VCaP (cell line): ENCODE measurements at regions not wholly inside any gene's neighbourhood (a gene's known extent, or its start where the extent isn't known, plus 50 kb on each side); places are given as distances from the start of the nearest gene placed in this dataset.

Source experiments
- H3K27ac ChIP-seq: fragments of 450-650 bp; 2 replicates; pipeline ENCODE4 v1.5.1; 2017
- TF ChIP-seq, protein P1 (sequence below): fragments of 450-650 bp; conservative IDR thresholded peaks from 2 replicates; pipeline ENCODE4 v1.5.1; 2017; ENCODE audit warnings: mild to moderate bottlenecking, moderate library complexity

DNA sequence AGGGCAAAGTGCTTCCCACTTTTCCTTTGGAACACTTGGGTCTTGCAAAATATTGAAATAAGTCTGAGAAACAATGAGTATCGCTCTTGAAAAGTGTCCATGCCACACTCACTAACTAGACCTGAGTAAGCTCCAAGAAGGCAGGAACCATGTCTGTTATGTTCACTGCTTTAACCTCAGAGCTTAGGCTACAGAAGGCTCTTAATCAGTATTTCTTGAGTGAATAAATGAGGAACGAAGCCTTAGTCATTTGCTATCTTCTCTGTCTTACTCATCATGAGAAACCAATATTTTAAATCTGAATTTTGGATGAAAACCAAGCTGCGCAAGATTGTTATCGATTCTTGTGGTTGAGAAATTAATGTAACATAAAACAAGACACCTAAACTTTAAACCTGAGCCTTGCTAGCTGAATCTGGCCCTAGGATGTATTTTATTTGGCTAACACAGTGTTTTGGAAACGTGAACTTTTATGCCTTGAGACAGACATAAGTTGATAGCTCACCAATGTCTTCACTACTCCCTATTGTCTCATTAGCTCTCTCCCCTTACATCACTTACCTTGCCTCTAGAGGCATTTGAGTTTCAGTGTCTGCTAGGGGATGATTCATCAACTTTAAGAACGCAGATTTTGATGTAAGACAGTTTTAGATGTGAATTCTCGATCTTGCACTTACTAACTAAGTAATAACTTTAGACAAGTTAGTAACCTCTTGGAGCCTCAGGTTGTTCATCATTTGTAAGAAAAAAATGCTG, 392.8 kb upstream of the MEIS1 start:
- TF ChIP-seq, protein P1, sequence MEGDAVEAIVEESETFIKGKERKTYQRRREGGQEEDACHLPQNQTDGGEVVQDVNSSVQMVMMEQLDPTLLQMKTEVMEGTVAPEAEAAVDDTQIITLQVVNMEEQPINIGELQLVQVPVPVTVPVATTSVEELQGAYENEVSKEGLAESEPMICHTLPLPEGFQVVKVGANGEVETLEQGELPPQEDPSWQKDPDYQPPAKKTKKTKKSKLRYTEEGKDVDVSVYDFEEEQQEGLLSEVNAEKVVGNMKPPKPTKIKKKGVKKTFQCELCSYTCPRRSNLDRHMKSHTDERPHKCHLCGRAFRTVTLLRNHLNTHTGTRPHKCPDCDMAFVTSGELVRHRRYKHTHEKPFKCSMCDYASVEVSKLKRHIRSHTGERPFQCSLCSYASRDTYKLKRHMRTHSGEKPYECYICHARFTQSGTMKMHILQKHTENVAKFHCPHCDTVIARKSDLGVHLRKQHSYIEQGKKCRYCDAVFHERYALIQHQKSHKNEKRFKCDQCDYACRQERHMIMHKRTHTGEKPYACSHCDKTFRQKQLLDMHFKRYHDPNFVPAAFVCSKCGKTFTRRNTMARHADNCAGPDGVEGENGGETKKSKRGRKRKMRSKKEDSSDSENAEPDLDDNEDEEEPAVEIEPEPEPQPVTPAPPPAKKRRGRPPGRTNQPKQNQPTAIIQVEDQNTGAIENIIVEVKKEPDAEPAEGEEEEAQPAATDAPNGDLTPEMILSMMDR: no peak
- no peak overlapping the region for H3K27ac ChIP-seq

DNA sequence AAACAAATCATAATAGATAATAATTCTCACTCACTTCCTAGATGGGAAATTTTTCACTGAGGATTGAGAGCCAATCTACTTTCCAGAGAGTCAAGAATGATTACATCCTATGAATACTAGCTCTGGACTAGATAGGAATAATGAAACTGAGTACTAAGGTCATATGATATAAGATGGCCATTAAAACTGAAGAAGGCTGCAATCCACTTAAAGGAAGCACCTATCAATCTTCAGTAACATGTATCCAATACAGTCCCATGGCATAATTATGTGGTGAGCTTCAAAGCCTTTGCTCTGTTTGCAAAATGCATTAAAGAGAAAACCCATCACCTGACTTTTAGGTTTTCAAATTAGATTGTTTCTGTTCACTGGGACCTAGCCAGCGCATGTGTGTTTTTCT, 398.0 kb upstream of the MEIS1 start:
- no peak overlapping the region for H3K27ac ChIP-seq
- TF ChIP-seq, protein P1: no peak

DNA sequence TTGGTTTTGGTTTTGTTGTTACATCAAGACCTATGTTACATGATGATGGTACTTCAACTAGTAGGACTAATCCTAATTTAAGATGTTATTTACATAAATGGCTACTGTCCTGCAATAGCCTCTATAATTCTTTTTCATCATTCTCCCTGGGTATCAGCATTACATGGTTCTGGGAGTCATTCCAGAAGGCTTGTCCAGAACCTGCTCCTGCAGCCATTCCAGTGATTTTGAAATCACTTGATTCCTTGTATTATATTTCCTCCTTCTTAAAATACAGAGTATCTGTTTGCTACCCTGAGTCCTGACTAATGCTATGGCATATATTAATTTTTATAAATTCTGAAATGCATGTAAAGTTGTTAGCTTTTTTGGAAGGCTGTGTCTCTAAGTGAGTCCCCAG, 400.5 kb upstream of the MEIS1 start:
- H3K27ac ChIP-seq: no peak overlapping the region
- TF ChIP-seq, protein P1: no peak

DNA sequence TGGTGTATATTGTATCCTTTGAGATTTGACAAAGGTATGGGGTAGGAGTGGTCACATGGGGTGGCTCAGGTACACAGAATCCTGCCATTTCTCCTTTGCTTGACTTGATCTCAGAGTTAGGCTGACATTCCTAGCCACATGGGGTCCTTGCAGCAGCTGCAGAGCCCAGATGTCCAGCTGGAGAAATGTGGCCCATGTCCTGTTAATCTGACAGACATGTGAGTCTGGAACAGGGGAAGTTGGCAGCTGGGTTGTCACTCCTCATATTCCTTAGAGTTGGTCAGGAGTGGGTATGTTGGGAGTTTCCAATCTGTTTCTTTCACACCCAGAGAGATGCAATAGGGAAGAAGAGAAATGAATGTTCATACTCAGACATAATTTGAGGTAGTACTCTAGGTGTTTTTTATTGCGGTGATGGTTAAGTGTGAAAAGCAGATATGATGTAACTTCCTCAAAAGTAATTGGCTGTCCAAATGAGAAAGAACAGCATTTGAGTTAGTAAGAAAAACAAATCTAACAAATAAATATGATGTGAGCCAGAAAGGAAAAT, 402.6 kb upstream of the MEIS1 start:
- TF ChIP-seq, protein P1: no peak
- no peak overlapping the region for H3K27ac ChIP-seq

DNA sequence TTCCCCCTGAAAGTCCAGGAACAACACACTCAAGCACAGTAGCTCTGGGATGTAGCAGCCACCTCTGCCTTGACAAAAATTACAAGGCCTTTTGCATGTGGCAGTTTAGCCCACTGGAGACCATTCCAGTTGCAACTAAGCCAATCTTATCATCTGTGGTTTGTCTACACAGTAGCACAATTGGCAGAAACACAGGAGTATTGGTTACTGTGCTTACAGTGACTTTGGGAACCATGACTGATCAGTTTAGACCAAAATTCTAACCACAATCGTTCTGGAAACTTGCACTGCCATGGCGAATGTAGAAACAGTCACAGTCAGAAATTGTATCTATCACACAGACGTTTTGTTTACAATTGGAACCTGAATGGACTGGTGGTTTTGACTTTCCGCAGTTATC, 403.7 kb upstream of the MEIS1 start:
- TF ChIP-seq, protein P1: no peak
- H3K27ac ChIP-seq: no peak overlapping the region

DNA sequence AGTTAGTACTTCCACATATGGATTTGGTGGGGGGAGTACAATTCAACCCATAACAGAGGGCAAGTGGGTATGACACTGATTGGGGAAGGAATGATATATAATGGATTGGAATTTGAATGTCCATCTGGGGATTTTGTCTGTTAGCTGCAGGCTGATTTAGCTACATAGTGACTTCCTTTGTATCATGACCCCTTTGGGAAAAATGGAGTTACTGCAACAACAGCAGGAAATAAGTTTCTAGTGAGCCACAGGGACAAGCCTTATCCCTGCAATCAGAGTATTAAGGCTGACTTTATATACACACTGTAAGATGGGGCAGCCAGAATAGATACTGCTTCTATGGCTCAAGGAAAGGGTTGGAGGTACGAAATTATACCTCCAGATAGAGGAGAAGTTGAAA, 404.4 kb upstream of the MEIS1 start:
- H3K27ac ChIP-seq: no peak overlapping the region
- TF ChIP-seq, protein P1: no peak

DNA sequence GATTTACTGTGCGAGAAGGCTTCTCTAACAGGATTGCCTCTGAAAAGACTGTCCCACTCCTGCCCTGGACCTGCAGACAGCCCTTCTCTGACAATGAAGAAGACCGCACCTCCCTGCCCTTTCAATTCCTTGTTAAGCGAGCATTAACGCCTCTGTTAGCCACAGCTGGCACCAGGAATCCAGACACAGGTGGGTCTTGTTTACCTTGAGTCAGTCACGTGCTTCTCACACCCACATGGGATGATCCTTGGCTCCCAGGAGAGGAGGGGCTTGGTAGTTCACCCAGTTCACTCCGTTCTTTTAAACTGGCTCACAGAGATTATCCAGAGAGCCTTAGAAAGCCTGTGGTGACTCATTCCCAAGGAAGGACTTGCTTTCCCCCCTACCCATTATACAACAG, 410.5 kb upstream of the MEIS1 start:
- no peak overlapping the region for H3K27ac ChIP-seq
- TF ChIP-seq, protein P1: no peak
